Common myeloid progenitor, CD34-positive (primary cell): ENCODE measurements at regions not wholly inside any gene's neighbourhood (a gene's known extent, or its start where the extent isn't known, plus 50 kb on each side); places are given as distances from the start of the nearest gene placed in this dataset.

Source experiments
- CTCF ChIA-PET: fragments of 350-600 bp; sonication (Branson Sonifier 250); formaldehyde crosslinking; loops from one replicate; lab custom pipeline; 2021; ENCODE audit warnings: antibody characterized with exemption; lab: Charles Lee
- POLR2A ChIA-PET: fragments of 350-600 bp; sonication (Branson Sonifier 250); formaldehyde crosslinking; loops from one replicate; lab custom pipeline; 2021; ENCODE audit warnings: antibody characterized with exemption; lab: Charles Lee
- DNase-seq, 3 donors: peaks; one replicate each; pipeline versions ENCODE4 v3.0.0 to v3.0.0-alpha.2; 2013
- H3K27ac ChIP-seq, 2 experiments: 1 replicate in 1 of 2; 2 replicates in 1 of 2; pipeline ENCODE4 v1.7.0; 2013; ENCODE audit warnings: inconsistent platforms in 2 of 2, low read length in 2 of 2, mild to moderate bottlenecking in 2 of 2, low read depth in 1 of 2, moderate library complexity in 1 of 2; ENCODE audit not compliant: severe bottlenecking in 2 of 2, insufficient read depth in 1 of 2, poor library complexity in 1 of 2
- H3K27me3 ChIP-seq, 5 experiments: replicated peaks in 2 of 5; 1 replicate in 3 of 5; 2 replicates in 2 of 5; pipeline versions ENCODE4 v1.6.1 to v1.7.0; 2013; ENCODE audit warnings: low read length in 4 of 5, mild to moderate bottlenecking in 2 of 5, moderate library complexity in 2 of 5, inconsistent platforms in 1 of 5; ENCODE audit not compliant: insufficient read depth in 5 of 5, control insufficient read depth in 4 of 5
- H3K36me3 ChIP-seq, 4 experiments: 1 replicate in 2 of 4; 2 replicates in 2 of 4; pipeline versions ENCODE4 v1.6.1 to v1.7.0; 2013; ENCODE audit warnings: low read length in 3 of 4, control low read depth in 1 of 4, mild to moderate bottlenecking in 1 of 4; ENCODE audit not compliant: control insufficient read depth in 4 of 4, insufficient read depth in 4 of 4
- H3K4me1 ChIP-seq, 4 experiments: 1 replicate in 3 of 4; 2 replicates in 1 of 4; pipeline versions ENCODE4 v1.6.1 to v1.7.1; 2013; ENCODE audit warnings: low read length in 3 of 4, mild to moderate bottlenecking in 3 of 4, control low read depth in 1 of 4, inconsistent platforms in 1 of 4, moderate library complexity in 1 of 4; ENCODE audit not compliant: control insufficient read depth in 4 of 4, insufficient read depth in 4 of 4; ENCODE audit errors: control extremely low read depth in 1 of 4
- H3K4me3 ChIP-seq, 7 experiments: 1 replicate in 4 of 7; 2 replicates in 3 of 7; pipeline versions ENCODE4 v1.5.1 to v1.7.0; 2013; ENCODE audit warnings: mild to moderate bottlenecking in 7 of 7, low read length in 6 of 7, moderate library complexity in 6 of 7, inconsistent platforms in 2 of 7, low read depth in 2 of 7, control low read depth in 1 of 7; ENCODE audit not compliant: insufficient read depth in 4 of 7, control insufficient read depth in 1 of 7; ENCODE audit errors: extremely low read depth in 1 of 7
- H3K9me3 ChIP-seq, 5 experiments: 1 replicate in 4 of 5; 2 replicates in 1 of 5; pipeline versions ENCODE4 v1.6.1 to v1.7.1; 2013; ENCODE audit warnings: low read length in 4 of 5, mild to moderate bottlenecking in 2 of 5, inconsistent platforms in 1 of 5, low read depth in 1 of 5, moderate library complexity in 1 of 5; ENCODE audit not compliant: control insufficient read depth in 4 of 5, insufficient read depth in 2 of 5; ENCODE audit errors: control extremely low read depth in 1 of 5
- WGBS: methylation state at CpG from one replicate; pipeline ENCODE4 v1.1.5; 2013; ENCODE audit not compliant: insufficient coverage; 5-methylcytosine and 5-hydroxymethylcytosine counted together

- DNase-seq: peak in 2 of 3 donors; percentile 49 to 54
- H3K36me3 ChIP-seq: no peaks in the 10 kb centered on the region
- CTCF ChIA-PET: no interaction called here
- no peak overlapping the region for H3K27ac ChIP-seq
- POLR2A ChIA-PET: no interaction called here
- H3K4me3 ChIP-seq: no peak overlapping the region
- H3K9me3 ChIP-seq: peaks cover 0 to 1% (median 0%) of the 10 kb centered on the region in 5 experiments
- no peaks in the 10 kb centered on the region for H3K27me3 ChIP-seq
- peaks cover 9 to 18% (median 15%) of the 10 kb centered on the region in 4 experiments for H3K4me1 ChIP-seq
- whole genome bisulfite sequencing: 61% methylated on average over 4 of the region's 5 CpGs
Observed at GRCh38 chr11:104661471-104661870, 236.8 kb downstream of the CASP12 start.

- H3K27me3 ChIP-seq: no peaks in the 10 kb centered on the region
- ChIA-PET POLR2A (no interaction called here), CTCF (no interaction called here)
Observed at GRCh38 chr11:104658177-104658576, 240.1 kb downstream of the CASP12 start.

GRCh38 chr11:104657083-104657482 lies 241.2 kb downstream of the CASP12 start:
- no peaks in the 10 kb centered on the region for H3K9me3 ChIP-seq
- H3K36me3 ChIP-seq: no peaks in the 10 kb centered on the region
- H3K27ac ChIP-seq: no peak overlapping the region
- no peak overlapping the region for H3K4me3 ChIP-seq
- POLR2A ChIA-PET: no interaction called here
- H3K4me1 ChIP-seq: peaks cover 0 to 10% (median 0%) of the 10 kb centered on the region in 4 experiments
- no peaks in the 10 kb centered on the region for H3K27me3 ChIP-seq
- DNase-seq: no peak
- no CpG with 5 or more reads among the region's 2 CpGs for WGBS
- CTCF ChIA-PET: no interaction called here

More at GRCh38 chr11:104658177-104658576, 240.1 kb downstream of the CASP12 start:
- WGBS: no CpG with 5 or more reads among the region's 3 CpGs
- DNase-seq: no peak
- no peak overlapping the region for H3K4me3 ChIP-seq
- no peaks in the 10 kb centered on the region for H3K9me3 ChIP-seq
- no peaks in the 10 kb centered on the region for H3K36me3 ChIP-seq
- peaks cover 0 to 7% (median 0%) of the 10 kb centered on the region in 4 experiments for H3K4me1 ChIP-seq
- no peak overlapping the region for H3K27ac ChIP-seq

GRCh38 chr11:104655066-104655465 lies 243.2 kb downstream of the CASP12 start:
- Histone ChIP-seq H3K9me3 (peaks cover 0 to 9% (median 3%) of the 10 kb centered on the region in 5 experiments), H3K27me3 (no peaks in the 10 kb centered on the region), H3K4me3 (no peak overlapping the region), H3K4me1 (peaks cover 0 to 10% (median 0%) of the 10 kb centered on the region in 4 experiments), H3K27ac (no peak overlapping the region), H3K36me3 (no peaks in the 10 kb centered on the region)
- ChIA-PET POLR2A (no interaction called here), CTCF (no interaction called here)
- no peak for DNase-seq

GRCh38 chr11:104654181-104654813 lies 244.0 kb downstream of the CASP12 start:
- Histone ChIP-seq H3K9me3 (peaks cover 0 to 10% (median 3%) of the 10 kb centered on the region in 5 experiments), H3K4me1 (peaks cover 0 to 10% (median 0%) of the 10 kb centered on the region in 4 experiments), H3K4me3 (no peak overlapping the region), H3K36me3 (no peaks in the 10 kb centered on the region), H3K27ac (no peak overlapping the region), H3K27me3 (no peaks in the 10 kb centered on the region)
- no CpG with 5 or more reads among the region's 1 CpG for WGBS
- ChIA-PET POLR2A (no interaction called here), CTCF (no interaction called here)
- DNase-seq: no peak

GRCh38 chr11:104653407-104653806 lies 244.9 kb downstream of the CASP12 start:
- POLR2A ChIA-PET: no interaction called here
- Histone ChIP-seq H3K27me3 (no peaks in the 10 kb centered on the region), H3K36me3 (no peaks in the 10 kb centered on the region), H3K27ac (no peak overlapping the region), H3K4me1 (peaks cover 0 to 10% (median 1%) of the 10 kb centered on the region in 4 experiments), H3K4me3 (no peak overlapping the region), H3K9me3 (peaks cover 0 to 10% (median 3%) of the 10 kb centered on the region in 5 experiments)
- 25% methylated on average over 4 of the region's 5 CpGs for WGBS
- DNase-seq: peak; percentile 20 to 89 (median 88)
- CTCF ChIA-PET: interaction anchor here (0.9 kb wide), 1 partner anchor 15 kb away, joined by 4 read pairs; no protein-coding TSS in a partner anchor

GRCh38 chr11:104652996-104653395 lies 245.3 kb downstream of the CASP12 start:
- no peak overlapping the region for H3K27ac ChIP-seq
- WGBS: 84% methylated on average over 3 of the region's 4 CpGs
- DNase-seq: no peak
- ChIA-PET CTCF (interaction anchor here (0.9 kb wide), 1 partner anchor 15 kb away, joined by 4 read pairs; no protein-coding TSS in a partner anchor), POLR2A (no interaction called here)
- peaks cover 0 to 10% (median 1%) of the 10 kb centered on the region in 4 experiments for H3K4me1 ChIP-seq
- peaks cover 0 to 10% (median 3%) of the 10 kb centered on the region in 5 experiments for H3K9me3 ChIP-seq
- no peaks in the 10 kb centered on the region for H3K27me3 ChIP-seq
- H3K4me3 ChIP-seq: no peak overlapping the region
- no peaks in the 10 kb centered on the region for H3K36me3 ChIP-seq
